HEK293T (cell line): ENCODE measurements at regions not wholly inside any gene's neighbourhood (a gene's known extent, or its start where the extent isn't known, plus 50 kb on each side); places are given as distances from the start of the nearest gene placed in this dataset.
"Not testable (repeated sequence)": the region's sequence is repeated elsewhere in the genome, so short reads cannot be mapped to it uniquely, and the experiment has no call there.

ENCODE experiments used
- CTCF ChIA-PET: fragments of 350-600 bp; formaldehyde crosslinking; extraction: SDS; loops from one replicate; lab custom pipeline; 2021; ENCODE audit warnings: antibody characterized with exemption, inconsistent platforms; lab: Yijun Ruan, JAX
- POLR2A ChIA-PET: fragments of 350-600 bp; formaldehyde crosslinking; extraction: SDS; loops from one replicate; lab custom pipeline; 2020; ENCODE audit warnings: antibody characterized with exemption, inconsistent platforms; lab: Yijun Ruan, JAX
- DNase-seq: peaks from one replicate; pipeline ENCODE4 v3.0.0; 2012; ENCODE audit warnings: mixed read lengths; ENCODE audit errors: extremely low spot score
- ARNT ChIP-seq: fragments of 450-650 bp; IDR thresholded peaks from 2 replicates; pipeline ENCODE4 v1.6.1; 2017; ENCODE audit warnings: mild to moderate bottlenecking
- BHLHE40 ChIP-seq: fragments of 450-650 bp; IDR thresholded peaks from 2 replicates; pipeline ENCODE4 v1.6.1; 2016; ENCODE audit warnings: mild to moderate bottlenecking, moderate library complexity, borderline replicate concordance
- CTBP1 ChIP-seq: fragments of 450-650 bp; IDR thresholded peaks from 2 replicates; pipeline ENCODE4 v1.6.1; 2016; ENCODE audit warnings: borderline replicate concordance
- ELF4 ChIP-seq: fragments of 450-650 bp; IDR thresholded peaks from 2 replicates; pipeline ENCODE4 v1.6.1; 2017; ENCODE audit warnings: antibody characterized with exemption
- FOXA1 ChIP-seq: fragments of 450-650 bp; IDR thresholded peaks from 2 replicates; pipeline ENCODE4 v1.6.1; 2016; ENCODE audit warnings: mild to moderate bottlenecking
- FOXK2 ChIP-seq: fragments of 450-650 bp; IDR thresholded peaks from 2 replicates; pipeline ENCODE4 v1.6.1; 2016; ENCODE audit warnings: mild to moderate bottlenecking
- FOXM1 ChIP-seq: fragments of 450-650 bp; IDR thresholded peaks from 2 replicates; pipeline ENCODE4 v1.6.1; 2017; ENCODE audit warnings: mild to moderate bottlenecking, borderline replicate concordance
- HDGF ChIP-seq: fragments of 450-650 bp; IDR thresholded peaks from 2 replicates; pipeline ENCODE4 v1.6.1; 2017; ENCODE audit warnings: antibody characterized with exemption, borderline replicate concordance
- L3MBTL2 ChIP-seq: fragments of 450-650 bp; conservative IDR thresholded peaks from 2 replicates; pipeline ENCODE4 v1.6.1; 2016; ENCODE audit warnings: mild to moderate bottlenecking
- LEF1 ChIP-seq: fragments of 450-650 bp; IDR thresholded peaks from 2 replicates; pipeline ENCODE4 v1.6.1; 2017; ENCODE audit warnings: mild to moderate bottlenecking, borderline replicate concordance
- NFRKB ChIP-seq: fragments of 450-650 bp; IDR thresholded peaks from 2 replicates; pipeline ENCODE4 v1.6.1; 2016; ENCODE audit warnings: mild to moderate bottlenecking, moderate library complexity
- PKNOX1 ChIP-seq: fragments of 450-650 bp; IDR thresholded peaks from 2 replicates; pipeline ENCODE4 v1.6.1; 2016
- SP1 ChIP-seq: fragments of 450-650 bp; IDR thresholded peaks from 2 replicates; pipeline ENCODE4 v1.6.1; 2017
- SUZ12 ChIP-seq: fragments of 450-650 bp; IDR thresholded peaks from 2 replicates; pipeline ENCODE4 v1.6.1; 2016; ENCODE audit warnings: mild to moderate bottlenecking
- TARDBP ChIP-seq: fragments of 450-650 bp; IDR thresholded peaks from 2 replicates; pipeline ENCODE4 v1.6.1; 2016
- ZNF384 ChIP-seq: fragments of 450-650 bp; IDR thresholded peaks from 2 replicates; pipeline ENCODE4 v1.6.1; 2016

- ChIA-PET POLR2A (no interaction called here), CTCF (no interaction called here)
- DNase-seq, result no peak
- TF ChIP-seq LEF1, result no peak
- TF ChIP-seq FOXM1, result no peak
- no peak for TF ChIP-seq SUZ12
- no peak for TF ChIP-seq CTBP1
- TF ChIP-seq ELF4, result no peak
- TF ChIP-seq TARDBP, result no peak
- no peak for TF ChIP-seq NFRKB
- TF ChIP-seq BHLHE40, result no peak
- TF ChIP-seq PKNOX1, result no peak
- no peak for TF ChIP-seq ZNF384
- no peak for TF ChIP-seq FOXA1
Observed at GRCh38 chr13:53110614-53111013, 82.0 kb downstream of the OLFM4 start.

GRCh38 chr13:53112522-53112921 is 83.9 kb downstream of the OLFM4 start:
- TF ChIP-seq FOXM1 (no peak), BHLHE40 (no peak), ZNF384 (no peak), ARNT (no peak), CTBP1 (no peak), PKNOX1 (no peak), LEF1 (no peak), TARDBP (no peak), SP1 (no peak), FOXK2 (no peak)
- ChIA-PET POLR2A (no interaction called here), CTCF (no interaction called here)
- DNase-seq, result no peak

- CTCF ChIA-PET, DNase-seq, POLR2A ChIA-PET: not testable (repeated sequence)
Observed at GRCh38 chr13:53117048-53117447, 88.4 kb downstream of the OLFM4 start.

GRCh38 chr13:53121131-53121773 is 92.6 kb downstream of the OLFM4 start:
- ChIA-PET CTCF (no interaction called here), POLR2A (no interaction called here)
- DNase-seq, result no peak

GRCh38 chr13:53121919-53122318 is 93.3 kb downstream of the OLFM4 start:
- CTCF ChIA-PET, result no interaction called here
- POLR2A ChIA-PET, result no interaction called here
- no peak for TF ChIP-seq LEF1
- no peak for TF ChIP-seq PKNOX1
- TF ChIP-seq TARDBP, result no peak
- no peak for TF ChIP-seq ARNT
- TF ChIP-seq HDGF, result no peak
- TF ChIP-seq L3MBTL2, result no peak
- no peak for TF ChIP-seq FOXA1
- no peak for TF ChIP-seq SUZ12
- TF ChIP-seq FOXM1, result no peak
- TF ChIP-seq CTBP1, result no peak
- TF ChIP-seq SP1, result no peak
- no peak for TF ChIP-seq ELF4
- no peak for TF ChIP-seq BHLHE40
- TF ChIP-seq FOXK2, result no peak
- TF ChIP-seq NFRKB, result no peak
- DNase-seq, result no peak

More at GRCh38 chr13:53121131-53121773, 92.6 kb downstream of the OLFM4 start:
- TF ChIP-seq BHLHE40, result no peak
- TF ChIP-seq PKNOX1, result no peak
- TF ChIP-seq SP1, result no peak
- TF ChIP-seq FOXA1, result no peak
- TF ChIP-seq FOXM1, result no peak
- no peak for TF ChIP-seq ZNF384

- CTCF ChIA-PET, result no interaction called here
Observed at GRCh38 chr13:53123536-53123935, 94.9 kb downstream of the OLFM4 start.

More at GRCh38 chr13:53123536-53123935, 94.9 kb downstream of the OLFM4 start:
- no peak for TF ChIP-seq SUZ12
- no peak for TF ChIP-seq SP1
- no peak for TF ChIP-seq L3MBTL2
- TF ChIP-seq FOXA1, result no peak
- TF ChIP-seq FOXM1, result no peak
- no peak for TF ChIP-seq ZNF384
- TF ChIP-seq TARDBP, result no peak
- TF ChIP-seq HDGF, result no peak
- TF ChIP-seq CTBP1, result no peak
- no peak for TF ChIP-seq FOXK2
- no peak for TF ChIP-seq NFRKB
- TF ChIP-seq PKNOX1, result no peak
- no peak for TF ChIP-seq BHLHE40
- TF ChIP-seq ELF4, result no peak
- POLR2A ChIA-PET, result no interaction called here
- no peak for DNase-seq
